GM21723 (cell line): ENCODE measurements at regions not wholly inside any gene's neighbourhood (a gene's known extent, or its start where the extent isn't known, plus 50 kb on each side); places are given as distances from the start of the nearest gene placed in this dataset.

Experiments used
- ATAC-seq: cut with Tn5 transposase; IDR thresholded peaks from one replicate; pipeline ENCODE4 v1.9.1; 2021; ENCODE audit warnings: mild to moderate bottlenecking, moderate library complexity; ENCODE audit not compliant: unreplicated experiment

DNA sequence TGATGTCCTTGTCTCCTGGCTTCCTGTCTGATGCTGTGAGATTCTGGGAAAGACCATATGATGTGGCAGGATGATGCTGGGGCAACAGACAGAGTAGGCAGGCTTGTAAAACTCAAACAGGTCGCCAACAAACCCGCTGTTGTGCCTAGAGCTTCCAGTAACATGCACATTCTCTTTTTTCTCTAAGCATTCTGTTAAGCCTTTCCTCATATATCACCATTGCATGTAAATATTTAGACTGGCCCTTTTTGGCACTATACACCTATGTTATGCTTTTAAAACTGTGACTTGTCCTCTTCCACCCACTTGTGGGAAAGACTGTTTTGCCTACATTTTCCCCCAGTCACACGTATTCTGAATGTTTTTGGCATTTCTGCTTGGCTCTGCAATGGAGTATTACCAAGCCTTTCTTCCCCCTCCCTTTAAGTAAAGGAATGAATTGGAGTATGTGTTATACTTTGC lies 250.4 kb upstream of the TANK start:
- ATAC-seq = no peak

DNA sequence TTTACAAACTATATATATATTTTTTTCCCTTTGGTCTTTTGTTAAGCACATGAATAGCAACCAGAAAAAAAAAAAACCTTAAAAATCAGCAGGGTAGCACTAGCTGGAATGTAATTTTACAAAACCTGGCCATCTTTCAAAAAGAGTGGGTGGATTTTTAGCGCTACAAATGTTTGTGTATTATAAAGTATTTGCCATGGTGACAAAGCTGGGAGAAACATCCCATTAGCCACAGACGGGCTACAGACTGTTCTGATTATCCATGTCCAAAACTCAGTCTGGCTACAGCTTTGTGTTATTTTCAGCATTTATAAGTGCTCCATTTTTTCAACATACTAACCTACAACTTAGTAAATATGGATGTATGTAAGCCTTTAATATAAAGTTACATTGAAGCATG lies 249.5 kb upstream of the TANK start:
- ATAC-seq = no peak

DNA sequence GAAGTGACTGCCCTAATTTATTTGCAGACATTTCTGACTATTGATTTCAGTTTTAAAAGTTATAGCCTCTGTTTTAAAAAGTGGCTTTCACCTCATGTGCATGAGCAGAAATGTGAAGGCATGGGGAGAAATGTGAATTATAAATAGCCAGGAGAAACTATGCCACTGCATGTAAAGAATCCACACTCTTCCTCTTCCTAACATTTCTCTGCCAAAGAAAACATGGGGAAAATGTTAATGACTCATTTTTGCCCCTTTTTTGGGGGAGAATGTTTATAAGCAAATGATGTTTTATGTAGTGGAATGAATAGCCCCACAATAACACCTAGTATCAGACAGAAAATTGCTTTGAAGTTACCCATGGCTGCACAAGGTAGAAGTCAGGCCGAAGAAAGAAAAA lies 249.0 kb upstream of the TANK start:
- no peak for ATAC-seq

DNA sequence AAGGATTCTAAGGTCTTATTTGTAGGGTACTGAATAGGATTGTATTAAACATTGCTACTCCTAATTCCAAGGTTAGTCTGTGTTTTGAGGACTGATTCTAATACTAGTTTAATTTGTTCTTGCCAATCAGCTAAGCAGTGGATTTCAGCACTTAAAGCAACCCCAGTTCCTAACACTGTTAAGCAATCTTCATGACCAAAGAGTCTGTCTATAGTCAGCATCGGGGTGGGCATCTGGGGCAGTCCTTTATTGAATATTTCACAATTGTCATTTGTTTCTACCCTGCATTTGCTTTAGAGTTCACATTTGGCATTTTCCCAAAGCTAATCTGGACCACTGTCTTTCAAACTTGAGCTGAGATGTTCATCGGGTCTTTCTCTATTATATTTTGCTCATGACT lies 248.0 kb upstream of the TANK start:
- no peak for ATAC-seq

DNA sequence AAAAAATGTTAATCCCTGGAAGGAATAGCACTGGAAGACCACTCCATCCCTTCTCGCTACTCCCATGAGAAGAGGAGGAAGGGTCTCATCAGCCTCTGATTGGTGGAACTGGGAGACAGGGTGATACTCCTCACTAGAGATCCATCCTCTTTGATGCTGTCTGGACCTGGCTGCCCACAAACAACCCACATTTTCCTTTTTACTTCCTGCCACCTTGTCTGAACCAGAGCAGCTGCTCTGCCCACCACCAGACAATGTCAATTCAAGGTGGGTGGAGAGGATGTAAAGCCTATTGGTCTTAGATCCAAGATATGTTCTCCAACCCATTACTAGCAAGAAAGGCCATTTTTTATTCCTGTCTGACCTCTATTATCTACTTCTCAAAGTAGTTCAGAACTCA lies 246.9 kb upstream of the TANK start:
- ATAC-seq = no peak

DNA sequence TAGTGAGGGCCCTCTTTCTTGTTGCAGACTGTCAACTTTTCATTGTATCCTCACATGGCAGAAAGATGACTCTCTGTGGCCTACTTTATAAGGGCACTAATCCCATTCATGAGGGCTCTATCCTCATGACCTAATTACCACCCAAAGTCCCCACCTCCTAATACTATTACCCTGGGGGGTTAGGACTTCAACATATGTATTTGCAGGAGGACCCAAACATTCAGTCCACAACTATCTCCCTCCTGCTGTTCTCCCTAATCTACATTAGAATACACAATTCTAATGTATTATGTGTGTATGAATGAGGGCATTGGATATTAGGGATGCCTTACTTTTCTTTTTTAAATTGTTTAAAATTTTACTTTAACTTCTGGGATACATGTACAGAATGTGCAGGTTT lies 246.0 kb upstream of the TANK start:
- ATAC-seq = no peak

DNA sequence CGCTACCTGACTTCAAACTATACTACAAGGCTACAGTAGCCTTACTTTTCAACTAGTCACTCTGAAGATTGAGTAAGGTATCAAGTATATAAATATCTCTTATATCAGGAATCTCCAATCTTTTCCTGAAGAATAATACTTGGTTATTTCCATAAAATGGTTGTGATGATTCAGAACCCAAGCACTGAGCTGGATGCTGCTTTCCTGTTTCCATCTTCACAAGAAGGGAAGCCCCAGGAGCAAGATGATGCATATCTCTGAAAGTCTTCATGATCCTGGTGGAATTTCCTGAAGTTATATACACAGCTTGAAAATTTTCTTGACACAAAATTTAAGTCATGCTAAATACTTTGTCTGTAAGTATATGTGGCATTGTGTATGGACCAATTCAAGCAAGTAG lies 243.9 kb upstream of the TANK start:
- ATAC-seq = no peak

DNA sequence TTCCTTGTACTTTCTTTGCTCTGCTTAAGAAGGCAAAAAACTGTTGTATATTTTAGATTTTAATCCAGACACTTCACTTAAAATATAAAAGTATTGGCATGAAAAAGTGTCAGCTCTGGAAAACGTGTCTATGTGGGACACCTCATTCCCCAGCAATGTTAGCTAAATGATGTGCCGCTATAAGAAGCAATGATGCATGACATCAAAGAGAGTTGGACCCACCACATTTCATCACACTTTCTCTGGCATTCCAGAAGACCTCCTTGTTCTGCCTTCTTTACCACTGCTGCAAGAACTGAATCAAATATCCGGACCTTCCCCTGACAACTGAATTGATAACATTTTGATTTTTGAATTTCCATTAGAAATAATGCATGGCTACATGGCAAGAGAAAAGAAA lies 242.4 kb upstream of the TANK start:
- ATAC-seq = no peak

DNA sequence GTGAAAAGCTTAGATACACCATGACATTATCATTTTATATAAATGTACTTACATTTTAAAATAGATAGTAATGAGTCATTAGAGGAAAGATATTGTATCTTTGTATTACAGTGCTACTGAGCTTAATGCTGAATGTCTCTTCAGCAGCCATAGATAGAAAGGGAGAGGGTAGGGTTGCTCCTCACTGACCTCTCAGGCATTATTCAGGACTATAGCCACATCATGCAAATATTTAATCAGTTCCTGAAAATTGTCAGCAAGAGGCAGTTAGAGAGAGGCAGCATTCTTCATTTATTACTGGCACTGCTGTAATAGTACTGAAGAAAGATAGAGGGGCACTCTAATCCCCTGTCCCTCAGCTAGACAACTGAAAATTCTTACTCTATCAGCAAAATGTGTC lies 242.0 kb upstream of the TANK start:
- no peak for ATAC-seq

DNA sequence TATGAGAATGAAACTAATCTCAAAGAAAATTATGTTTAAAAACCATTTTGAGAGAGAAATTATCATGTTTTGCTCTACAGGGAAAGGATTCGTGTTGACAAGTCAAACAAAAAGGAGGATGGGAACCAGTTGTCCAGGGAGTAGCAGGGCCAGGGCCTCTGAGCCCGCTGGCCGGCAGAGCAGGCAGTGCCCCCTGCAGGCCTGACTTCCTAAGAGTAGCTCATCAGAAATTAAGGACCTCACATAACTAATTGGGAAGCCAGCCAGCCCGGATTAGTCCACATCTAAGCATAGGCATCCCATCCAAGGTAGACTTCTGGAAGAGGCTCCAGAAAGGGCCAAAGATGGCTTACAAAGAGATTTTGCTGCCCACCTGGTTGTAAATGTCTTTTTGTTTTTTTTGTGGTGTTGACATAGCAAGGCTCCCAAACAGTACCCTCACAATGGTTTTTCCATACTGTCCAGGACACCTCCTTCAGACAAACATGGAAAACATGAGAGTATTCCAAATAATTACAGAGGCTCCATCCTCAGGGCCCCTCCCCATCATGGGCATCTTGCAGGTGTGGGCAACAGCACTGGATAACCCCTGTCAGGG lies 241.2 kb upstream of the TANK start:
- no peak for ATAC-seq

DNA sequence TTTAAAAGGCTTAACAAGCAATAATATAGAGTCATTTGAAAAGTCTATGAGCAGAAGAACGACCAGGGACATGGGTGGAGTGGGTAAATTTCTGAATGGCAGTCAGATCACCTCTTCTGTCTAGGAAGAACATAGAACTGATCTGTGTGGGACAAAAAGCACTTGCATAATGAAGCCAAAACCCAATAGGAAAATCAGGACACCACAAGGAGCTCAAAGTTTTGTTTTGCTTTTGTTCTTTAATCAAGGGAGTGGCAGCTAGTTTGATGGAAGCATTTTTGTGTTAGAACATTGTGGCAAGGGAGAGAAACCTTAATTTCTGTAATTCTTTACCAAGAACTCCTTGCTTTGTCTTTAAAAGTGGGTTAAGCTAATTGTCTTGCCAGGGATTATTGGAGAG lies 240.2 kb upstream of the TANK start:
- ATAC-seq = no peak

DNA sequence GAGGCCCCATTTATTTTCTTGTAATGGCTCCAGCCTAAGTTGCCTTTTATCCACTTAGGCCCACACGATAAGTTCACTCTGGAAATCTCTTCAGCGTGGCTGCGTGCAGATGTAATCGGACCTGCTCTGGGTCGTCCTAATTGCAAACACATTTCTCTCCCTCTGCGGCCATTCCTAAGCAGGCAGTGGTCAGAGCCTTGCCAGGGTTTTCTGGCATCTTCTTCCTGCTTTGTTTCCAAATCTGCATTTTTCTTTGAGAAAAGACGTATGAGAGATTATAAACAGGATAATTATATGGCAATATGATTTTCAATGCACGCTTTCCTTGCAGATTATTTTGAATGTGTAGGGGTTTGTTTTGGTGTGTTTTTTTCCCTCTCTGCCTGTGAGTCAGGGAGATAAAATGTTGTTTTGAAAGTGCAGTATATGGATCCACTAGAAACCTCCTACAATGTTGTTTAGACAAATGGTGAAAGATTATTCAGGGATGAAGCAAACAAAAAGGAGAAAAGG lies 239.4 kb upstream of the TANK start:
- no peak for ATAC-seq

DNA sequence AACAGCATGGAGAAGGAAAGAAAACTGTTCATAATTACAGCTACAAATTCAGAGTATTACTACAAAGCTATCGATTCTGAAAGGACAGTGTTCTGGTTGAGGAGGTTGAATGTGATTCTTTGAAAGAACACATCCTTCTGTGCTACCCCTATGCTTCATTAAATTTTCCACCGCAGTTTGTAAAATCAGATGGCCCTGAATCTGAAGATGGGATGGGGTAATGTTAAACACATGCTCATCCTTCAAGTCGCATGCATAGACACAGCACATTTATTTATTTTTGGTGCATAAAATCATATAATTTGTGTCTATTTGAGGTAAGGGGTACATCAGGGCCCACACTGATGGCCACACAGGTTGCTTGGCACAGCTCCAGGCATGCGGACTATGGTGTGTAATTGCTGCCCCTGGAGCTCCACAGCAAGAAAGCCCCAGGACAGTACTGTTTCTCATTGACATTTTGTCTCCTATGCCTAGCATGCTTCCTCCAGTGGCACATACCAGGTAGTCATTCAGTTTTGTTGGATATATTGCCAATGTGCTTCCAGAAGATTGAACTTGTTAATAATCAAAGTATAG lies 238.8 kb upstream of the TANK start:
- no peak for ATAC-seq

DNA sequence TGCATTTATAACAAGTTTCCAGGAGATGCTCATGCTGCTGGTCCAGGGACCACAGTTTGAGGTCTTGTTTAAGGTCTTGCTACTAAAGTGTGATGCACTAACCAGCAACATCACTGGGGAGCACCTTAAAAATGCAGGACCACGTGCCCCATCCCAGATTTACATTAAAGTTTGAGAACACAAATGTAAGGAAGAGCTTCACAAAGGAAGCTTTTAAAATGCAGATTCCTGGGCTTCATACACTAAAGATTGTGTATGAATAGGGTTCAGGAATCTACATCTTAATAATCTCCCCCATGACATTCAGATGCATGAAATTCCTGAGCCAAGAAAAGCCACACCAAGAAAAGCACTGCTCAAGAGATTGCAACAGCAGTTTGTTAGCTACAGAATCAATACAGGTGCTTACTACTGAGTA lies 235.3 kb upstream of the TANK start:
- ATAC-seq = no peak

DNA sequence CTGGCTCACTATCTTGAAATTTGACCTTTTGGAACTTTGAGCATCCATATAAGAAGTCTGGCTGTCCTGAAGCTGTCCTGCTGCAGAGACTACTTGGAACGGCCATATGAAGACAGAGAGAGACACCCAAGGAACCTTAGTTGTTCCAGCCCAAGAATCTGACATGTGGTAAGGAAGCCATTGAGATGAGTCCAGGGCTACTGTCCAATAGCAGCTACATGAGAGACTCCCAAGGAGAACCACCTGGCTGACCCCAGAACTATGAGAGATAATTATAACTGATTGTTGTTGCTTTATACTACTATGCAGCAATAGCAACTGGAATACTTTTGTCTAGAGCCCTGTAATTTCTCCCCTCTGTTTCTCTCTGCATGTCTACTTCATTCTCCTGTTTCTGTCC lies 234.3 kb upstream of the TANK start:
- ATAC-seq = no peak

DNA sequence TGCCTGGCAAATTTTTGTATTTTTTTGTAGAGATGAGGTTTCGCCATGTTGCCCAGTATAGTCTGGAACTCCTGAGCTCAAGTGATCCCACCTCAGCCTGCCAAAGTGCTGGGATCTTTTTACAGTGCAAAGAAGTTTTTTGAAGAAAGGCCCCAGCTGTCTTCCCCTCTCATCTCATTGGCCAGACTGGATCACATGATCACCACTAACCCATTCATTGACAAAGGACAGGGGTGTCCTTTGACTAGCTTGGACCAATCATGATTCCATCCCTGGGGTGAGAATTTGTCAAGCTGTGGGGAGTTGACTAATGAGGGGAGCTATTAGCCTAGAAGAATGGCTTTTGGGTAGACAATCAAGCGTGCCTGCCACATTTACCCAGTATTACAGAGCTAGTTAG lies 232.9 kb upstream of the TANK start:
- ATAC-seq = no peak

DNA sequence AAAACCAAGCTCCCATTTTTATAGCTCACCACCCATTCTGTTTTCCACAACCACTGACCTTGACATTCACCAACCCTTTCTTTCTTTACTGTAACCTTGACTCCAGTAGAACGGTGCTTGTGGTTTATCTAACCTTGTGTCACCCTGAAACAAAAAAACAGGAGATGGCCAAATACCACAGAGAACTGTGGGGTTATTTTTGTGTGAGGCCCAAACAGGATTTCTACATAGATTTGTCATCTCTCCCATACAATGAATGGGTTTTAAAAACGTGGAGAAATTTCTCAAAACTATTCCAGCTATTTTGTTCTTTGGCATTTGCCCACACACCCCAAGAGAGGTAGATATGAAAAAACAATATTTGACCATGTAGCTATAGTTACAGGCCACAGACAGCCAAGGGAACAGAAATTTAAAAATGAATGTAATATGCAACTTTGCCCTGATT lies 231.3 kb upstream of the TANK start:
- no peak for ATAC-seq

DNA sequence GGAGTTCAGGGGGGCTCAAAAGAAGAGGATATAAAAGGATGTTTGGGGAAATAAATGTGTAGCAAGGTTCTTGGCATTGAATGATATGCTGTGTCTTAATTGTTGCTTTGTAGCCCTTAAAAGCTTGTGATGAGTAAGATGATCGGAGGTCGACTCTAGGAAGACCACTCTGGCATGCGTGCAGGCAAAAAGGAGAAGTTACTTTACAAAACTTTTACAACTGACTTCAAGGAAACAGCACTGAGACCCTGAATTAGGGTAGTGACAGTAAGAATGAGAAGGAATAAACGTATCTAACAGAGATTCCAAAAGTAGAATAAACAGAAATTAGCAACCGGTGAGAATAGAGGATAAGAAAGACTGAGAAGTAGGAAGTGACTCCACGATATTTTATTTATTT lies 228.7 kb upstream of the TANK start:
- no peak for ATAC-seq

DNA sequence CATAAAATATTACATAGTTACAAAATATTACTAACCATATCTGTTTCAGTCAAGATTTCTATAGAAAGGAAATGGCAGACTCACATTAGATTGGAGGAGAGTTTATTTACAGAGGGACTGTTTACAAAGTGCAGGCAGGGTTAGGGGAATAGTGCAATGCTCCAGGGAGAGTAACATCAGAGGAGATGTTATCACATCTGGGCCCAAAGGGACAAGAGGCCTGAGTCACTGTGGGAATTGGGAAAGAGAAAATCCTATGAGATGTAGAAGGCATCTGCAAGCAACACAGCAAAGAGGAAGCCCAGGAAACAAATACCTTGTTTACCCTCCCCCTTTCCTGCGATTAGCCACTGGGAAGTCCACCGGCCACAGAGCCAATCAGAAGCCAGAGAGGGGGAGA lies 227.3 kb upstream of the TANK start:
- ATAC-seq = no peak

DNA sequence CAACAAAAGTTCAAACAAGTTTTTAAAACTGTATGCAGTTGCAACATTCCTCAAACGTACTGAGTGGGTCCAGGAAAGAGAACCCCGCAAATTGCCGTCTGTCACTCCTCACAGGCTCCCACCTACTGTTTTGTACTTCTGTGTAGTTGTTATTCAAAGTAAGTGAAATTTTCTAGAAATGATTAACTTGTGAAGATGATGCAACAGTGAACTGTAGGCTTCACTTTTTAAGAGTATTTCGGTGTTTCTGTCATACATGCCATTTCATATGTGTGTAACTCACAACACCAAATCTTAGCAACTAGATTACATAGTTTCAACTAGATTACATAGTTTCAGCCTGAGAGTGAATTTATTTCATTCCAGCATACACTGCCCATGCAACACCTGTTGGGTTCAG lies 226.0 kb upstream of the TANK start:
- no peak for ATAC-seq

DNA sequence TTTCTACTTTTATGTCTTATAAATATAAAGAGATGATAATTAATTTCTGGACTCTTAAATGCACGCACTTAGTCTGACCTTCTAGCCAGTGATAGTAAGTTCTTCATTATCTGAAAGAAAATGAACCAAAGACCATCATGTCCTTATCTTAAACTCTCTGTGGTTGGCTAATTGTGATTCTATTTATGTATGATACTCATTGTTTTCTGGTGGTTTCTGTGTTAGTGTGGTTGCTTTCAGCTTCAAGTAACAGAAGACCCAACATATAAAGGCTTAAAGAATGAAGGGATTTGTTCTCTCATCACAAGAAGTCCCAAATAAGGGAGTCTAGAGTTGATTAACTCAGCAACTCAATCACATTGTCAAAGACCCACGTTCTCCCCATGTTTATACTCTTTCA lies 225.2 kb upstream of the TANK start:
- no peak for ATAC-seq

DNA sequence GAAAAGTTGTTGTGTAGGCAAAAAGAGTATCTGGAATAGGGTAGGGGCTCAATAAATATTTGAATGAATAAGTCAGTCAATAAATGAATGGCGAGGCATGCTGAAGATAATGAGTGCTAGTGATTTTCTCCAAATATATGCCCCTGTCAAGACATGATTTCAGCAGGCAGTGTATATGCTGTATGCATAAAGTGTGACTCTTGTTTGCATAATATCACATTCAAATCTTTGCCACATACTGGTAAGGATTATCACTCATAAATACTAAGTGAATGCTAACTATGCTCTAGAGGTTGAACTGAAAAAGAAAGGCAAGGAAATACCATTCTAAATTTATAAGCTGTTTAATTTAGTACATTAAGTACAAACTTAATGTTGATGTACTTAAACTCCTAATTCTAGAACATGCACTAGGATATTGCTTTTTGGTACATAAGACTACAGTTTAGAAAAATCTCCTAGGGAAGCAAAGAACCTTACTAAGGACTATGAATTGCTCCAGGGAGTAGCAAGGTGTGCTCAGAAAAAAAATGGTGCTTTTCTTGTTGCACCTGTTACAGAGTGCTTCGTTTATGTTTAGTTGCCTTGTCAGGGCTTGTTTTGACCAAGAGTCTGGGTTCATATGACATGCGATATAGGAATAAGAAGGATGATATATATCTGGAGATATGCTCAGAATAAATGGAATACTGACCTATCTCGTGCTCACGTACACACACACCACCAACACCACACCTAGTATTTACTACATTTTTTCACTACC lies 224.0 kb upstream of the TANK start:
- ATAC-seq = no peak
